ENCODE measurements at regions not wholly inside any gene's neighbourhood (a gene's known extent, or its start where the extent isn't known, plus 50 kb on each side); places are given as distances from the start of the nearest gene placed in this dataset.
"Not testable (repeated sequence)": the region's sequence is repeated elsewhere in the genome, so short reads cannot be mapped to it uniquely, and the experiment has no call there.

GRCh38 chr9:62833323-62834200, 1643.7 kb downstream of the SPATA31A7 start:
- not testable (repeated sequence) for DNase-seq (ENCODE audit: low read depth)

GRCh38 chr9:62837254-62837911, 1647.5 kb downstream of the SPATA31A7 start:
- DNase-seq (ENCODE audit: low read depth) = not testable (repeated sequence)

GRCh38 chr9:62838024-62838718, 1648.3 kb downstream of the SPATA31A7 start:
- DNase-seq (ENCODE audit: low read depth) = peak; percentile 97

DNA sequence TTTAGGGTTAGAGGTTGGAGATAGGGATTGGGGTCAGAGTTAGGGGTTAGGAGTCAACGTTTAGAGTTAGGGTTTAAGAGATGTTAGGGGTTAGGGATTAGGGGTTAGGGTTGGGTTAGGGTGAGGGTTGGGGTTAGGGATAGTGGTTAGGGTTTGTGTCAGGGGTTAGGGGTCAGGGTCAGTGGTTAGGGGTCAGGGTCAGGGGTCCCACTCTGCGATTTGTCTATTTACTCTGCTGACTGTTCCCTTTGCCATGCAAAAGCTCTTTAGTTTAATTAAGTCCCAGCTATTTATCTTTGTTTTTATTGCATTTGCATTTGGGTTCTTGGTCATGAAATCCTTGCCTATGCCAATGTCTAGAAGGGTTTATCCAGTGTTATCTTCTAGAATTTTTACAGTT, 1649.3 kb downstream of the SPATA31A7 start:
- not testable (repeated sequence) for DNase-seq (ENCODE audit: low read depth)

DNA sequence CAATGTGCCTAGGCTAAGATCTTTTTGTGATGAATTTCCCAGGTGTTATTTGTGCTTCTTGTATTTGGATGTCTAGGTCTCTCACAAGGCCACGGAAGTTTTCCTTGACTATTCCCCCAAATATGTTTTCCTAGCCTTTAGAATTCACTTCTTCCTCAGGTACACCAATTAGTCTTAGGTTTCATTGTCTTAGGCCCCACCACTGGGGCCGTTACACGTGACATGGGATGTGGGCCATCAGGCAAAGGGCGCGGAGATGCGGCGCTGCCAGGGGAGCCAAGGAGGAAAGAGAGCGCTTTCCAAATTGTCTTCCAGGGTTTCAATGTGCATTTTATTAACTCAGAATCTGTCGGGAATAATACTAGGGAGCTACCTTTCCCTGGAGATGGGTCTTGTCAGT, 1653.3 kb downstream of the SPATA31A7 start:
- not testable (repeated sequence) for DNase-seq (ENCODE audit: low read depth)

DNA sequence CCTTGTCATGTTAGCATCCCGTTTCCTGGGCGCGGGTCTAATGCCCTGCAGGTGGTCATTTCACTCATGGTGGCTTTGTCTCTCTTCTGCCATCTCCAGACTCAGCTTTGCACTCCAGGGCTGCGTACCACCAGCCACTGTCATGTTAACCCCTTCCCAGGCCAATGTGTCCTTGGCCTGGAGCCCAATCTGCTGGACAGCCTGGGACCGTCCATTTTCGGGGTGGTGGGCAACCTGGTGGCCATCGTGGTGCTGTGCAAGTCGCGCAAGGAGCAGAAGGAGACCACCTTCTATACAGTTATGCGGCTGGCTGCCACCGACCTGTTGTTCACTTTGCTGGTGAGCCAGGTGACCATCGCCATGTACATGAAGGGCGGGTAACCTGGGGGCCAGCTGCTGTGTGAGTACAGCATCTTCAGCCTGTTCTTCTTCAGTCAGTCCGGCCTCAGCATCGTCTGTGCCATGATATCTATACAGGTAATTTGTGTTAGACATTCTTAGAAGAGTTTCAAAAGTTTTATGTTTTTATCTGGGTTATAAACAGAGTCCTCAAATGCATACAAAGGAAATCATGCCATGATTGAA, 1654.0 kb downstream of the SPATA31A7 start:
- not testable (repeated sequence) for DNase-seq (ENCODE audit: low read depth)

DNA sequence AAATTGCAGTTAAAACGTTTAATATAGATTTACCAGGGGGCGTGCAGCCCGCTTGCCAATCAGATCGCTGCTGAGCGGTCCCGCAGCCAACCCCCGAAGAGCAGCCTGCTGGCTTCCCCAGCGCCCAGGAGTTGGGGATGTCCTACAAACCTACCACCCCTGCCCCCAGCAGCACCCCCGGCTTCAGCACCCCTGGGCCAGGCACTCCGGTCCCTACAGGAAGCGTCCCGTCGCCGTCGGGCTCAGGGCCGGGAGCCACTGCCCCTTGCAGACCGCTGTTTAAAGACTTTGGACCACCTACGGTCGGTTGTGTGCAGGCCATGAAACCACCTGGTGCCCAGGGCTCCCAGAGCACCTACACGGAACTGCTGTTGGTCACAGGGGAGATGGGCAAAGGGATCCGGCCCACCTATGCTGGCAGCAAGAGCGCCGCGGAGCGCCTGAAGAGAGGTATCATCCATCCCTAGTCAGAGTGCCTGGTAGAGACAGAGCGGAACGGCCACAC, 1654.9 kb downstream of the SPATA31A7 start:
- DNase-seq (ENCODE audit: low read depth) = not testable (repeated sequence)

DNA sequence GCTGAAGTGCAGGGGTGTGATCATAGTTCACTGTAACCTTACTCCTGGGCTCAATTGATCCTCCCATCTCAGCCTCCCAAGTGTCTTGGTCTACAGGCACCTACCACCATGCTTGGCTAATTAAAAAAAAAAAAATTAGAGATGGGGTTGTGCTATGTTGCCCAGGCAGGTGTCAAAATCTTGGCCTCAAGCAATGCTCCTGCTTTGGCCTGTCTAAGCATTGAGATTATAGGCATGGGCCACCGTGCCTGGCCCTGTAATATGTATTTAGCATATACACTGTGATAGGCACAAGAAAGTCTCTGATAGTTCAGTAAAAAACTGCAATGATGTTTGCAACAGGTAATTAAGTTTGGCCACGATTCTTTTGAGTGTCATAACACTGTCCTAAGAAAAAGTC, 1658.4 kb downstream of the SPATA31A7 start:
- DNase-seq (ENCODE audit: low read depth) = not testable (repeated sequence)

DNA sequence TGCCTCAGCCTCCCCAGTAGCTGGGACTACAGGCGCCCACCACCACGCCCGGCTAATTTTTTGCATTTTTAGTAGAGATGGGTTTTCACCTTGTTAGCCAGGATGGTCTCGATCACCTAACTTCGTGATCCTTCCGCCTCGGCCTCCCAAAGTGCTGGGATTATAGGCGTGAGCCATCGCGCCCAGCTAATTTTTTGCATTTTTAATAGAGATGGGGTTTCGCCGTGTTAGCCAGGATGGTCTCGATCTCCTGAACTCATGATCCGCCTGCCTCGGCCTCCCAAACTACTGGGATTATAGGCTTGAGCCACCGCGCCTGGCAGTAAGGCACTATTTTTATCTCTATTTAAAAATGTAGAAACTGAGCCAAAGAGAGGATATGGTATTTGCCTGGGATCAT, 1660.2 kb downstream of the SPATA31A7 start:
- not testable (repeated sequence) for DNase-seq (ENCODE audit: low read depth)

DNA sequence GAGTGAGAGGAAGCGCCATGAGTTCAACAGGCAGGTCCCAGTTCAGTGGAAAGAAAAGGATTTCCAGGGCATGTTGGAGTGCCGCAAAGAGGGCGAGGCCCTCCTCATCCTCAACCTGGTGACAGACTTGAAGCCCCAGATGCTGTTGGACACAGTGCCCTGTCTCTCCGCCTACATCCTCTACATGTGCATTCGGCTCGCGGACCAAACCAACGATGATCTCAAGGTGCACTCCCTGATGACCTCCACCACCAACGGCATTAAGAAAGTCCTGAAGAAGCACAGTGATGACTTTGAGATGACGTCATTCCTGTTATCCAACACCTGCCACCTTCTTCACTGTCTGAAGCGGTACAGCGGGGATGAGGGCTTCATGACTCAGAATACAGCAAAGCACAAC, 1667.4 kb downstream of the SPATA31A7 start:
- DNase-seq (ENCODE audit: low read depth) = not testable (repeated sequence)

GRCh38 chr9:62858240-62858639, 1668.4 kb downstream of the SPATA31A7 start:
- not testable (repeated sequence) for DNase-seq (ENCODE audit: low read depth)

DNA sequence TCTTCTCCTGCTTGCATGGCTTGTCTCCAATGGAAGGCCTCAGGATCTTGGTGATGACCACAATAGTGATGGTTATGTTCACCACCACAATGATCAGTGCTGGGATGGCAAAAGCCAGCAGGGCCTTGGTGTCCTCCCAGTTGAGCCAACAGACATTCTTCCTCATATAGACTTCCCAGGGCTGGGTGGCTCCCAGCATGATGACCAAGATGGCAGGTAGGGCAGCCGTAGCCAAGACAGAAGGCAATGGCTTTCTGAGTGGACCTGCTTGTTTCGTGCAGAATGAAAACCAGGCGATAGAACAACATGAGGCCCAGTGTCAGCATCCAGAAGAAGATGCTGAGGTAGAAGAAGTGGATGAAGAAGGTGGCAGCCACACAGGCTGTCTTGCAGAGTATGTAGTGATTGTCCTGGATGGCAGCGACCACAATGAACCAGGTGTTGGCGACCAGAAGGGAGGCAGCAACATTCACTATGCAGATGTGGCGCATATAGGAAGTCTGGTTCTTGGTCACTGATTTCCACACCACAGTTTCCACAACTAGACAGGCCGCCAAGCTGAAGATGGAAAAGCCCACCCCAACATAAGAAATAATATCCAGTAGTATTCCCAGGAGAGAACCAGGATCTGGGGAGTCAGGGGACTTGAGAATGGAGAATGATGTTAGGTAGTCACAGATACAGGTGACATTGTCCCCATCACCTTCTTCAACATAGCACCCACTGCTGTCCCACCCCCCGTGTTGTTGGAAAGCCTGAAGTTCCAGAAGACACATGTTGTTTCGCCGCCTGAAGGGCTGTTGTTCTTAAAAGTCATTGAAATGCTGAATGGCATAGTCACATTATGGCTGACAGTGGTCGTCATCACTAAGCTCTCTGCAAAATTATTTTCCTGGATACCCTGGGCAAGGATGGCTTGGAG, 1671.4 kb downstream of the SPATA31A7 start:
- not testable (repeated sequence) for DNase-seq (ENCODE audit: low read depth)

GRCh38 chr9:62862180-62862579, 1672.3 kb downstream of the SPATA31A7 start:
- not testable (repeated sequence) for DNase-seq (ENCODE audit: low read depth)

- not testable (repeated sequence) for DNase-seq (ENCODE audit: low read depth)
Measured at GRCh38 chr9:62863319-62863718, 1673.5 kb downstream of the SPATA31A7 start.

DNA sequence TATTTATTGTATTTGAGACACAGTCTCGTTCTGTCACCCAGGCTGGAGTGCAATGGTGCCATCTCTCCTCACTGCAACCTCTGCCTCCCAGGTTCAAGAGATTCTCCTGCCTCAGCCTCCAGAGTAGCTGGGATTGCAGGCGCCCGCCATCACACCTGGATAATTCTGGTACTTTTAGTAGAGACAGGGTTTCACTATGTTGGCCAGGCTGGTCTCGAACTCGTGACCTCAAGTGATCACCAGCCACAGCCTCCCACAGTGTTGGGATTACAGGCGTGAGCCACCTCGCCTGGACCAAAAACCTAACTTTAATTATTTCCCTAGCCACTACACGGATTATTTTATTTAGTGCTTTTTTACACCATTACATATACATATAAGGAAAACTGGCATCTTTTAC, 1674.0 kb downstream of the SPATA31A7 start:
- DNase-seq (ENCODE audit: low read depth) = not testable (repeated sequence)

- not testable (repeated sequence) for DNase-seq (ENCODE audit: low read depth)
Measured at GRCh38 chr9:62864481-62865469, 1674.9 kb downstream of the SPATA31A7 start.

- DNase-seq (ENCODE audit: low read depth) = not testable (repeated sequence)
Measured at GRCh38 chr9:62869061-62869460, 1679.2 kb downstream of the SPATA31A7 start.

- not testable (repeated sequence) for DNase-seq (ENCODE audit: low read depth)
Measured at GRCh38 chr9:62871765-62872164, 1681.9 kb downstream of the SPATA31A7 start.

- DNase-seq (ENCODE audit: low read depth) = not testable (repeated sequence)
Measured at GRCh38 chr9:62874213-62874612, 1684.4 kb downstream of the SPATA31A7 start.

Measured in stimulated activated CD8-positive, alpha-beta memory T cell treated with anti-CD3 and anti-CD28 coated beads, Interleukin-12 subunit alpha, Interleukin-12 subunit beta, amount 100 ng/mL, for 4 hours (primary cell).